ENCODE measurements at regions not wholly inside any gene's neighbourhood (a gene's known extent, or its start where the extent isn't known, plus 50 kb on each side); places are given as distances from the start of the nearest gene placed in this dataset.
A peak's percentile ranks its signal among the peaks of the same experiment; 100 is the strongest.

DNA sequence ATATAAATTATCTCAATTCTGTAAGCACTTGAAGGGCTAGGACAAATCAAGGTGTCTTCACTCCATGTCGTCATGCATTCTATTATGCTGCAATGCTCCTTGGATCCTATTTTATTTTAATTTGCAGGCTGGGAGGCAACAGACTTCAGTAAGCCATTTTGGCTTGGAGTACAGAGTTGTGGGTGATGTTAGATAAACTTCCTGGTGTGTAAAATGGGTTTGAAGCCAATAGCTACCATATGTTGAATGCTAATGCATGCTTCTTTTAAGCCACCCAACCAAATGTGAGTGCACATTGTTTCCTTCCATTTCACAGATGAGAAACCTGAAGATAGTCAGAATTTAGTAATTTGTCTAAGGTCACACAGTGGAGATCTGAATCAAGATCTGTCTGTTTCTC, 482.8 kb downstream of the DISC1 start:
- Histone ChIP-seq H2AFZ (ENCODE audit: low read length) (no peak overlapping the region), H3K27ac (ENCODE audit: low read depth, low read length) (no peak overlapping the region), H2BK15ac (ENCODE audit: low read length) (no peak overlapping the region), H4K20me1 (replicated peaks in 1 of 2; ENCODE audit: control insufficient read depth in 1 of 2, insufficient read depth in 2 of 2, low read length in 2 of 2) (no peaks in the 10 kb centered on the region), H4K8ac (ENCODE audit: extremely low read depth, insufficient read depth, low read length) (no peak overlapping the region), H3K9me3 (ENCODE audit: insufficient read depth in 2 of 2, low read depth in 1 of 2, low read length in 1 of 2) (no peaks in the 10 kb centered on the region), H3K36me3 (ENCODE audit: control insufficient read depth in 2 of 4, insufficient read depth in 4 of 4, low read length in 3 of 4) (no peaks in the 10 kb centered on the region; a peak in 1 of 8 replicates), H2BK120ac (replicated peaks; ENCODE audit: low read depth, low read length) (peak overlapping the region; percentile 35), H2AK5ac (ENCODE audit: low read depth, low read length) (no peak overlapping the region), H3K14ac (ENCODE audit: insufficient read length) (no peak overlapping the region), H2BK12ac (ENCODE audit: low read depth, low read length) (no peak overlapping the region), H4K91ac (replicated peaks; ENCODE audit: insufficient read length, low read length) (no peak overlapping the region), H3K18ac (ENCODE audit: extremely low read depth, low read length) (peak overlapping the region; percentile 52), H3K56ac (replicated peaks; ENCODE audit: insufficient read length, low read depth, low read length) (no peak overlapping the region), H3K79me2 (ENCODE audit: control insufficient read depth in 1 of 2, insufficient read depth in 2 of 2, low read length in 2 of 2) (peaks cover 0 to 8% of the 10 kb centered on the region in 2 experiments; a peak in 2 of 4 replicates), H3K79me1 (ENCODE audit: low read depth, low read length) (no peaks in the 10 kb centered on the region), H2BK5ac (ENCODE audit: low read depth, low read length) (no peak overlapping the region), H3K4me1 (replicated peaks in 1 of 4; ENCODE audit: control insufficient read depth in 3 of 4, insufficient read depth in 4 of 4, low read length in 3 of 4) (peaks cover 3 to 23% (median 15%) of the 10 kb centered on the region in 4 experiments), H3K23ac (ENCODE audit: insufficient read length) (no peak overlapping the region), H3K23me2 (ENCODE audit: low read depth, low read length) (peaks cover 5% of the 10 kb centered on the region; the same call in 1 of the 2 replicates), H3K4me3 (ENCODE audit: extremely low read depth in 1 of 4, insufficient read depth in 2 of 4, low read depth in 3 of 4, low read length in 4 of 4) (no peak overlapping the region; a peak in 1 of 8 replicates), H3K9ac (replicated peaks in 1 of 4; ENCODE audit: extremely low read depth in 1 of 4, low read depth in 3 of 4, low read length in 3 of 4) (no peak overlapping the region), H3K4me2 (ENCODE audit: insufficient read depth in 1 of 2, low read depth in 2 of 2, low read length in 2 of 2) (peak overlapping the region in 1 of 2 experiments; percentile 71; a peak in 1 of 4 replicates), H4K5ac (ENCODE audit: insufficient read length, low read depth, low read length) (no peak overlapping the region), H3K4ac (replicated peaks; ENCODE audit: insufficient read length, low read depth, low read length) (no peak overlapping the region), H2BK20ac (ENCODE audit: low read length) (peak overlapping the region; percentile 2; the same call in 1 of the 2 replicates), H3K27me3 (replicated peaks in 1 of 4; ENCODE audit: control insufficient read depth in 3 of 4, extremely low read depth in 1 of 4, insufficient read depth in 3 of 4, low read length in 3 of 4) (no peaks in the 10 kb centered on the region)
- POLR2A ChIA-PET (ENCODE audit: partially characterized antibody) = interaction anchor here (10.1 kb wide), 1 partner anchor 19 kb away, joined by 126 read pairs; no protein-coding TSS in a partner anchor
- FAIRE-seq (no peak), DNase-seq (ENCODE audit: low read depth in 1 of 2, low spot score in 2 of 2) (no peak)
- CTCF ChIA-PET (ENCODE audit: partially characterized antibody) = no interaction called here
- WGBS, 2 experiments (ENCODE audit: extremely low coverage in 1 of 2, insufficient coverage in 1 of 2, insufficient read length in 1 of 2, insufficient replicate concordance in 2 of 2, low coverage in 1 of 2, low lambda C conversion rate in 2 of 2, missing lambda C conversion rate in 1 of 2) = 80% methylated on average over 1 of the region's 1 CpG; no CpG with 5 or more reads in 1 of the 2 experiments
- TF ChIP-seq KDM5A (IDR thresholded peaks at IDR 0.05; ENCODE audit: low read length) (no peak), CREB1 (IDR thresholded peaks at IDR 0.05) (no peak), YY1 (IDR thresholded peaks at IDR 0.05; ENCODE audit: low read depth, low read length) (no peak), POLR2AphosphoS5 (IDR thresholded peaks at IDR 0.05; ENCODE audit: low read depth, low read length) (no peak), USF2 (IDR thresholded peaks at IDR 0.05; ENCODE audit: low read length) (no peak), CTCF (IDR thresholded peaks at IDR 0.05; ENCODE audit: control extremely low read depth in 1 of 3, insufficient read depth in 1 of 3, low read depth in 1 of 3, low read length in 3 of 3) (no peak), RAD21 (IDR thresholded peaks at IDR 0.05 in 1 of 2, conservative IDR thresholded peaks at IDR 0.05 in 1 of 2; ENCODE audit: low read depth in 2 of 2, low read length in 2 of 2) (no peak), FOSL1 (IDR thresholded peaks at IDR 0.05; ENCODE audit: insufficient read depth, low read depth, low read length) (no peak), MAFK (IDR thresholded peaks at IDR 0.05; ENCODE audit: low read depth, low read length) (no peak), CBX8 (IDR thresholded peaks at IDR 0.05; ENCODE audit: borderline replicate concordance, low read depth, low read length) (no peak)

Data from H1 (cell line).